Urothelium cell line (cell line): ENCODE measurements at regions not wholly inside any gene's neighbourhood (a gene's known extent, or its start where the extent isn't known, plus 50 kb on each side); places are given as distances from the start of the nearest gene placed in this dataset.

Experiments used
- DNase-seq: peaks from one replicate; pipeline ENCODE4 v3.0.0; 2011; ENCODE audit warnings: low spot score, mixed read lengths
- FAIRE-seq: peaks from 2 replicates; lab custom pipeline; 2011; peaks lifted over from hg19 to GRCh38; lab: Jason Lieb, UNC

DNA sequence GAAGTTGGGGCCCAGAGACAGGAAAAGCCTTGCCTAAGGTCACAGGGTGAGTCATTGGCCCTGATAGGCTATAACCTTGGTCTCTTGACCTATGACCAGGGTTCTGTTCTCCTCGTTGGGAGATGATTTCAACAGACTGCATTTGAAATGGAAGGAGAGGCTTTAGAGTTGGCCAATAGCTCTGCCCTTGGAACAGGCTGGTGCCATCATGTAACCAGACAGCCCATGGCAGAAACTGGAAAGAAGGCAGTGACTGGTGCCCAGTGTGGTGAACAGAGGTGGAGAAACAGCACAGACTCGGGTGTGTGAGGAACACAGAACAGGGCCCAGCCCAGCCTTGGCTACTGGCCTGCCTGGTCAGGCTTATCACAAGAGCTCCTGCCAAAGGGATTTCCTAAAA is 109.8 kb upstream of the SLC25A48 start:
- DNase-seq: no peak

DNA sequence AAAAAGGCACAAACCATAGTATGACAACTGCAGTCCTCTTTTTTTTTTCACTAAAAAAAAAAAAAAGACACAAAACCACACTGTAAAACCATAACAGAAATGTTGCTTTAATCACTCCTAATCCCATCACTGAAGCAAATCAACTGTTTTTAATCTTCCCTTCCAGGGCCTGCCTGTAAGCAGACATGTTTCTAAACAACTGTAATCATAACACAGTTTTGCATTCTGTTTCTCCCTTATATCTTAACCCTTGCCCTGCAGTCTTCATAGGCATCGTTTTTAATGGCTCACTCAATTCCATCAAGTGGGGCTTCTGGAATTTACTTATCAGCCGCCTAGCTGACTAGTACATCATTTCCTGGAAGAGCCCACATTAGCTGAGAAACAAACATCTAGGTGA is 111.0 kb upstream of the SLC25A48 start:
- DNase-seq: no peak
- FAIRE-seq: no peak

More for the DNA sequence above, 109.8 kb upstream of the SLC25A48 start:
- FAIRE-seq: no peak

DNA sequence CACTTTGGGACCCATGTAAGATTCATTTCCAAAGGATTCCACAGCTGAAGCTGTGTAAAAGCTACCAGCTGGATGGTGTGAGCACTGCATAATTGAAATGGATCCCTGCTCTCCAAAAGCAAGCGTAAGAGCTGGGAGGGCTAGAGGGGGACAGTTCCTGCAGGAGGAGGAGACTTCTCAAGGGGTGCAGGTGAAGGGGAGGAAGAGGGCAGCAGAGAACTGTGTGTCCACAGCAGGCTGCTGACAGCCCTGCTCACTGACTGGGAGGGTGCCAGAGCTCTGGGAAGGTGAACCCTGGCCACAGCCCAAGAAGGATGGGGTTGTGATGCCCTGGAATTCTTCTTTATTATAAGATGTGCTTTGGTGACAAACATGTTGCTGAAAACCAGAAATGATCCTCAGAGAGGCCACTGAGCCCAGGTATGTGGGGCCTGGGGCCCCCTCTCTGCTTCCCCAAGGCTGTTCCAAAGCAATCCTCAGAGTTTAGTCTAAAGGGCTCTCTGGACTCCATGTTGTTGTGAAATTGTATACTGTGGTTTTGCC is 112.8 kb upstream of the SLC25A48 start:
- FAIRE-seq (no peak), DNase-seq (no peak)

DNA sequence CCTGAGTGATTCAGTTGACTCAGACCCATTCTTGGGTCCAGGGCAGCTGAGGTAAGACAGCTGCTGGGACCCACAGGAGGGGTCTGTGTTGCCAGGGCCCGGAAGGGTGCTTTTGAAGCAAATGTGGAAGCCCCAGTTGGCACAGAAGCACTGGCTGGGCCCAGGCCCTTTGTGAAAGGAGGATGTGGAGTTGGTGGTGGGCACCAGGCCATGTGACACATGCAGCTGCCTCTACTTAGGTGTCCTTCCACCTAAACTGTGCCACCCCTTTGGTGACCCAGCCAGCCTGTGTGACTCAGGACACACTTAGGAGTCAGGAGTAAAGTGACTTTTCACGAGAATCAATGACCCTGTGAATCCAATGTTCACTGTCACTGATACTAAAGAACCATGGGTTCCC is 114.3 kb upstream of the SLC25A48 start:
- no peak for DNase-seq
- no peak for FAIRE-seq

DNA sequence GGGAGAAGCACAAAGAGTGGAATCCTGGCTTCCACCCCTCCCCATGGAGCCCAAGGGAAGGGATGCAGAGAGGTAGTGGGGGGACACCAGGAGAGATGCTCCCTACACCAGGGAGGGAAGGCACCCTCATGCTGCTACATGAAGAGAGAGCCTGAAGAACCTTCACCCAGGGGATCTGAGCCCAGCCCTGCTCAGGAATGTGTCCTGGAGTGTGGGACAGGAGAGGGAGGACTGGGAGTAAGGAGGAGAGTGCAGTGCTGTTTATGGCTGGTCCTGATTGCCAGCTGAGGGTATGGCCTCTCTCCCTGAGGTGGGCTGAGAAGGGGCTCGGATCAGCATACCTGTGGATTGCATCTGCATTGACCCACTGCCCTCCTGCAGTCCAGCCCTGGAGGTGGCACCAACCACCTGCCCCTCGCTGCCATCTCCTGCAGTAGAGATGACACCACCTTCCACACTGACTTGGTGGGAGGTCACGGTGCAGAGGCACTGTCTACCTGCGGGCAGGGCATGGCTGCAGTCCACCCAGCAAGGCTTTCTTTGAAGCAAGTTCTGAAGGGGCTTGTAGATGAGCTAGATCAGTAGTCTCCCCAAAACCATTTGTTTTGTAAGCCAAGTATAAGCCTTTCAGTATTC is 114.9 kb upstream of the SLC25A48 start:
- peak; percentile 30 for FAIRE-seq
- DNase-seq: peak; percentile 26

DNA sequence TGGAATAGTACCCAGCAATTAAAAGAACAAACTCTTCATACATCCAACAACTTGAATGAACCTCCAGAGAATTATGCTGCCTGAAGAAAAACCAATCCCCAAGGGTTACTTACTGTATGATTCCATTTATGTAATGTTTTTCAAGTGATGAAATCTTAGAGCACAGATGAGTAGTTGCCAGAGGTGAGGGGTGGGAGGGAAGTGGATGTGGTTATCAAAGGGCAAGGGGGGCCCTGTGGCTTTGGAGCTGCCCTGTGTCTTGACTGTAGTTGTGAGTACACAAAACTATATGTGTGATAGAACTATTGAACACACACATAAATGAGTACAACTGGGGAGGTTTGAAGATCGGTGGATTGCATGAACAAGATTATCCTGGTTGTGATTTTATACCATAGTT is 115.8 kb upstream of the SLC25A48 start:
- FAIRE-seq (no peak), DNase-seq (no peak)

DNA sequence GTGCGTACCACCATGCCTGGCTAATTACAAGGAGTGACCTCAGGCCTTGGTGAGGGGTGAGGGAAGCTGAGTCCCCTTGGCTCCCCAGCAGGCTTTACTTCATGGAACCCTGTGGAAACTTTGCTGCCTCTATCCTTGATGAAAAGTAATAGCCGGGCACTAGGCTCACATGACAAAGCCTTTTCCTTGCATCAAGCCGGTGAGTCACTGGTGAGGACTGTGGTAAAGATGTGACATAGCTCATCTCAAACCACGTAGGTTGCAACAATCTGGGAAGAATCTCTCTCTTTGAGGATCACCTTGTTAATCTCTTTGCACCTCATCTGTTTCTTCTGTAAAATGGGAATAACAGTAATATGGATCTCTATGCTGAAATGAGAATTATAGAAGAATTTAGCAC is 116.3 kb upstream of the SLC25A48 start:
- FAIRE-seq (no peak), DNase-seq (peak; percentile 72)

DNA sequence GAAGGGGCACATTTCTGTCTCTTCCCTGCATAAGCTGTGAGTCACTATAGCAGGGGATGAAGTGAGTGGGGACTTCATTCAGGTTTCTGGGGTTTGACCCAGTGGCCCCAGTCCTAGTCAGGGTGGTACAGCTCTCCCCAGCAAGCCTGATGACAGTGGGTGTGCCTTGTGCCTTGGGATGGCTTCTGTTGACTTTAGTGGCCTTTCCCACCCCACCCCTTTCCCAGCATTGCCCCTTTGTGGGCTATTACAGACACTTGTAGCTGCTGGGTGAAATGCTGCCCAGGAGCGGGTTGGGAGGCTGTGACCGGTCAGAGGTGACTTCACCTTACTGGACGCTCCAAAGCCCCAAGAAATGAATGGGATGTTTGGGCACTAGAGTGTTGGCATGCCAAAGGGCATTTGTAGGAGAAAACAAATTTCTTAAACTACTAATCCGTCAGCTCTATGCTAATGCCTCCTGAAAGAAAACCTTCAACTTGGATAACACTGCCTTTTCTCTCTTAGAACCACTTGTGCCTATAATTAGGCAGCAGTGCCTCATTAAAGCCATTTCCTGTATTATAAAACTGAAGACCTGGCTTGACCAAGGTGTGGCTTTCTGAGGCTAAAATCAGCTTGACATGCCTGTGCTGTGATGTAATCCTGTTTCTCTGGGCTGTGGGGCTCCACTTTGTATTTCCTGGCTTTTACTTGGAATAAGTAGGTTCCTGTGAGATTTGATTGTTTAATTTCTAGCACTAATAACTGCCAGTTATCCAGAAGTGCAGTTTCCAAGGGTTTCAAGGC is 119.0 kb upstream of the SLC25A48 start:
- FAIRE-seq (no peak), DNase-seq (peak; percentile 51)

DNA sequence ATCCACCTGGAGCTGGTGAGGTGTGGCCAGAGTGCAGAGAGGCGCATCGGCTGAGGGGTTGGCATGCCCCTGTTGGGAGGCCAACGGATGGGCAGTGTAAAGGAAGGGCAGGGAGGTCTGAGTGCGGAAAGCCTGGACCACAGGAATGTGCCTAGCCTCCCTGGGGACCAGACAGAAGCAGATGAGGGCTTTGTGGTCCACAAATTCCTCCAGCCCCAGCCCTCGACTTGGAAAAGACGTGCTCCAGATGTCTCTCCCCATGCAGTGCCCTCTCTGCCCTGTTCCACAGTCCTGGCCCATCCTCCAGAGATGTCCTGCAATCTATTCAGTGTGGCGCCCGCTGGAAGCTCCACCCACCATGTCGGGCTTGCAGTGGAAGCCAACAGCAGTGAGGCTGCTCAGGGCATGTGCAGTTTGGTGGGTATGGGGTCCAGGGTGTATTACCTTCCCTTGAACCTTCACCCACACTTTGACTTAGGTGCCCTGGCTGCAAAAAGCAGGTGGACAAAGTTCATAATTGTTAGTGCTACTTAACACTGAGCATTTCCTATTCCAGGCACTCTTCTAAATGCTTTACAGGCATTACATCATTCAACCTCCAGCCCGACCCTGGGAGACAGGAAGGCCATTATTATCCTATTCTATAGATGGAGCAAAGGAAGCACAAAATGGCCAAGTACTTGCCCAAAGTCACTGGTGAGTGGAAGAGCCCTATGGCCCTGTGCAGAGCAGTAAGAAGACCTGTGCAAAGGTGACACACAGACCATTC is 120.2 kb upstream of the SLC25A48 start:
- peak; percentile 87 for DNase-seq
- FAIRE-seq: peak; percentile 69

DNA sequence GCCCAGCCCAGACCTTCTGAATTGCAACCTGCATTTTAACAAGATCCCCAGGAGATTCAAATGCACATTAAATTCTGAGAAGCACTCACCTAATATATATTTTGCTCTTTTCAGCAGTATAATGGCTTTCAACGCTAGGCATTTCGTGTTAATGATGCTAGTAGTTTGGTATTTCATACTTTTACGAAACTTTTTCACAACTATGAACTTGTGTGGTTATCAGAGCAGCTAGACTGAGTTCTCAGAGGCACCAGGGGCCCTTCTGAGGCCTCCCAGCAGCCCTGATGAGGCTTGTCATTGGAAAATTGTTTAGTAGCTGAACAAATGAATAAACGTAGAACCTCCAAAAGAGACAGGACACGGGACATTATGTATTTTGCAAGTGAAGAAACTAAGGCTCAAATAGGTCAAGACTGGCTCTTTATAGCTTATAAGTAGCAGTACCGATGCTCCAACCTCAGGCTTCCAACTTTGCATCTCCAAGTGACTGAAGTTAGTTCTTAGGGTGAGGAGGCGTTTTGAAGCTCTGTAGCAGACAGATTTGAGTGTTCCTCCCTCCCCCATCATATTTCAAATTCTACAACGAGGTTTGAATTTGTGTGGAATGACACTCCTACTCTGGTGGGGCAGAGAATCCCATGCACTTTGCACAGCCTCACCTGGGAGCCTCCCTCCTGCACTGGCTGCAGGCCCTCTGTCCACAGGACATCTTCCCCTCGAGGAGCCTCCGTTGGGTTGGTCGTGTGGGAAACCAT is 121.1 kb upstream of the SLC25A48 start:
- FAIRE-seq (no peak), DNase-seq (no peak)

DNA sequence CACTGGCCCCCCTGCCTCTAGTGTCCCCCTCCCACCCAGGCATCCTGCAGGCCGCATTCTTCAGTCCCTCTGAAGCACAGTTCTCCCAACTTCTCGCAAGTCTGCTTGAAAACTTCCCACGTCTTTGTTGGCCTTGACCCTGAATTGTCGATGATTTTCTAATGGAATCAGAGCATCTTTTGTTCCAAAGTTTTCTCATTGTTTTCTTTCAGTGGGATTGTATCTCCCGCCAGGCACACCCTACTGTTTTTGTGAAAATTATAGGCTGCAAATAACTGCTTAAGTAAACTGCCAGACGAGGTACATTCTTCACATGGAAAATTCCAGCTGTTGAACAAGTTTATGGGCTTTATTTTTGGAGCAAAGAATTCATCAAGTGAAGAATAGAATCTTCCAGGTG is 122.6 kb upstream of the SLC25A48 start:
- DNase-seq: no peak
- FAIRE-seq: no peak

DNA sequence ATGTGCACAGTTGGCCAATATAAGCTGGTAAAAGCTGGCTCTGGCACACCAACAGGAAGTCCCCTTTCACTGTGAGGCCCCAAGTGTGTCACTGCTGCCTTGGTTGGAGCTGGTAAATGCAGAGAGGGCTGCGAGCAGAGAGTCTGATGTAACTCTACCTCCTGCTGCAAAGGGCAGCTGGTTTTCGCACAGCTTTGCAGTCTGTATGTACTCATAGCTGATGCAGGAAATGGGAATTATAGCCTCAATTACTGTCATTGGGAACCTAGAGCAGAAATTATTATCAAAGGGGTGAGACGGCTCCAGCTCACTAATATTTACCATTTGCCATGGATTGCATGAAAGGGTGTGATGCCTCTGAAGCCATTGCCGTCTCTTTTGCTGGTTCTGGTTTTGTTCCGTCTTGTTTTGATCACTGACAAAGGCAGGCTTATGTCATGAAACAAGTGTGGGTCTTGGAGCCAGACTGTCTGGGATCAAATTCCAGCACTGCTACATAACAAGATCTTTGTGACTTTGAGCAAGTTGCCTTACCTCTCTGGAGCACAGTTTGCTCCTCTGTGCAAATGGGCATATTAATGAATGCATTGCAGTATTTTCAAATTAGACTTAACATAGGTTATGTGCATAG is 124.3 kb upstream of the SLC25A48 start:
- FAIRE-seq (no peak), DNase-seq (no peak)

DNA sequence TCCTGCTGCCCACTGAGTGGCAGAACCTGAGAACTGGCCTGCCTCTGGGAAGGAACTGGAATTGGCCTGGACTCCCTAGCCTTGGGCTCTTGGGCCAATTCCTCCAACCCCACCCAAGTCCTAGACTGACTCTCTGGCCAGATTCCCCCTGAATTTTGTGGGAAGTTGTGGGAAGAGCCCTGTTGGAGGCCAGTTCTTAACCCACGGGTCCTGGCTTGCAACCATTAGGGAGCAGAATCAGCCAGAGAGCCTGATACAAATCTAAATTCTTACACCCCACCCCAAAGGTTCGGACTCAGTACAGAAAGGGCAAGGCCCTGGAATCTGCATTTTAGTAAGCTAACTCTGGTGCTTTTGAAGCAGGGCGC is 125.3 kb upstream of the SLC25A48 start:
- DNase-seq (no peak), FAIRE-seq (no peak)

DNA sequence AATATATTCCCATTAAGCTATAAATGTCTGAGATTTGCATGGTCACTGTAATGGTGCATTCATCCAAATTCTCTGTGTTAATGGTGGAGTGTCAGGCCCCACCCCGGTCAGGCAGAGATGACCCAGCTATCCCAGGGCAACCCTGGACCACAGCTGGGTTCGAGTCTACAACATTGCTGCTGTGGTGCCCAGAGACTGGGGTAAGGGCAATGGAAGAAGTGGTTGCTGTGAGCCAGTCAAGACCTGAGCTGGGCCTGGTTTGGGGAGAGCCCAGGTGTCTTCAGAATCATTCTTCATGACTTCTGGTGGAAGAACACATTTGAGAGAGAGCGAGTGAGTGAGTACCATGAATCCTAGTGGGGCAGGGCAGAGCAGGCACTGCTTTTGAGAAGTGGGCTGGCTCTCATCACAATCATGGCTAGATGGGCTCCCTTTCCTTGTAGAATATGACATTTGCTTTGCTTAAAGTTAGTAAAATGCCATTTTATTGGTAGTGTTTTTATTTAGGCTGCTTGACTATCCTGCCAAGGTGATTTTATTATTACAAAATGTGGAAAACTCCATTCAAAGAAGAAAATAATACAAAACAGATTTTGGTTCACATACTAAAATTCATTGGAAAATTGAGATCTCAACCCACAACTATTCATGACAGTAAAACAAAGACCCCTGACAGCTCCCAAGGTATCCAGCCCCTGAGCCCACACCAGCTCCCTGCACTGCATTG is 125.8 kb upstream of the SLC25A48 start:
- FAIRE-seq (no peak), DNase-seq (no peak)

DNA sequence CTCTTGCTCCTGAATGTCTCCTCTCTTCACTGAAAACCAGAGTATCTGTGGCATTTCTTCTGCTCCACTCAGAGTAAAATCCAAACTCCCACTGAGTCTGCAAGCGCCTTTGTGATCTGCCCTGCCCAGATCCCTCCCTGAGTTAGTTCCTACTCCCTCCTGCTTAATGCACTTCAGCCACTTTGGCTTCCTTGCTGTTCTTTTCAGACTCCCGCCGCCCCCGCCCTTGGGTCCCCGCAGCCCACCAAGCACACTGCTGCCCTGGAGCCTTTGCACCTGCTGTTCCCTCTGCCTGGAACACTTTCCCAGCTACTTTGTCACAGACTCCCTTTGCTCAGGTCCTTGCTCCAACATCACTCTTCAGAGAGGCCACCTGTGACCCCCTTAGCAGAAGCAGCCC is 127.2 kb upstream of the SLC25A48 start:
- DNase-seq: no peak
- FAIRE-seq: no peak

DNA sequence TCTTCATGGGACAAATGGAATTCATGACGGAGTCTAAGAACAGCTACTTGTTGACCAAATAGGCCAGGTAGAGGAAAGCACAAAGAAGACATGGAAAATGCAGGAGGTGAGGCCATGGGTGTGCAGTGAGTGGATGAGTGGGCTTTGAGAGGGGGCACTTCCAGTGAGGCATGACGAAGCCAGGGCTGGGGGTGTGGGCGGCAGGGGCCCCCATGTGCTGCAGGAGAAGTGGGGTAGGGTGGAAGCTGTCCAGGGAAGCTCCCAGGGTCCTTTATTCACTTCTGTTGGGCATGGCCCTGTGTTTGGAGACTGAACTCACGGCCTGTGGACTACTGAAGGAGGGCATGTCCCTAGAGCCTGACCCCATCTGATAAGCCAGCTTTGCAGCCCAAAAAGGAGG is 127.6 kb upstream of the SLC25A48 start:
- no peak for FAIRE-seq
- DNase-seq: no peak

DNA sequence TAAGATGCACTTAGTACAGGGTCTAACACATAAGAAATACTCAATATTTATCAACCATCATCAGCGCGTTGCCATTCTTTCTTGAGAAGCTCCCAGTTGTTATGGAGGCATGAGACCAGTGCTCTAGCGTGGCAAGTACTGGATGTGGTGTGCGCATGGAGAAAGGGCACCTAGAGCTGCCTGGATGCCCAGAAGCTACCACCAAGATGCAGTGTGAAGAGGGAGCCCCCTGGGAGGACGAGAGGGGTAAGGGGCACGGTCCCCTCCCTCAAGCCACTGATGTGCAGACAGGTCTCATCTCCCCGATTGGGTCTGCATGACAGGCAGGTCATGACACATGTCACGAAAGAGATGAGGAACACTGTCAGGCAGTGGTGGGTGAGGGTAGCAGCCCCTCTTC is 127.7 kb upstream of the CXCL14 start:
- DNase-seq: no peak
- no peak for FAIRE-seq

DNA sequence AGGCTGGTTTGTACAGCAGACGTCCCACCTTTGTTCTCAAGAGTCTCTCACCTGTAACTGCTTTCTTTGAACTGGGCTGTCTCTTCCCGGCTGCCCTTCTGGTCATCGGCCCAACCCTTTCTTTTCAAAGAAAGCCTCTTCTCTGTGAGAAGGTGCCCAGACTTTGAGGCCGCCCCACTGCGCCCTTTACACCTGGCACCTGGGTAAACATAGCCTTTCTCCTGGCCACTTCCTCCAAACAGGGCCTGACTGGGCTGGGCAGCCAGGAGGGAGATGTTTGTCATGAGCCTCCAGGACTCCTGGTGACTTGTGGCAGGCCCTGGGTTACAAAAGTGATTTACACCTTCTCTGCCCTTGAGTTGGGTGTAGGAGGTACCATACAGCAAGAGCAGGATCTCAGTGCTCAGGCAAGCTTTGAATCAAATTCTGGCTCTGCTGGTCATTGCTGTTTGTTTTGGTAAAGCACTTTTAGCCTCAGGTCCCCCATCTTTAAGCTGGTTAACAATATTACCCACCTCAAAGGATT is 127.2 kb upstream of the CXCL14 start:
- FAIRE-seq: no peak
- DNase-seq: no peak

DNA sequence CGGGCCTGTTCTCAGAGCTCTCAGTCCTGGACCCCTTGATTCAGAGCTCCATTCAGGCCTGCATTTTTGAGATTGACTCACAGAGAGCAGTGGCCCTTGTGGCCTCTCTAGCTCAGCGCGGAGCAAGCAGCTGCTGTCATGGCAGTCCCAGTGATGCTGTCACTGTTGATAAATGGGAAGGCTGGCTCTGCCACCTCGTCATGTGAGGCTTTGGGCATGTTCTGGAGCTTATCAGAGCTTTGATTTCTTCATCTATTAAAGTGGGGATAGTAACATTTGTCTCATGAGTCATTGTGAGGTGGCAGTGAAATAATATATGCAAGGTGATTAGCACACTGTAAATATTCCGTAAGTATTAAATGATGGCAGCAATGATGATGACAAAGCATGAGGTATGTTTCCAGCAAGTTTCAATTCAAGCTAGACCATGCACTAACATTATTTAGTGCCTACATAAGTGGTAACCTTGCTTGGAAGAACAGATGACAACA is 126.4 kb upstream of the CXCL14 start:
- DNase-seq: no peak
- FAIRE-seq: no peak
